ENCODE measurements at regions not wholly inside any gene's neighbourhood (a gene's known extent, or its start where the extent isn't known, plus 50 kb on each side); places are given as distances from the start of the nearest gene placed in this dataset.

DNA sequence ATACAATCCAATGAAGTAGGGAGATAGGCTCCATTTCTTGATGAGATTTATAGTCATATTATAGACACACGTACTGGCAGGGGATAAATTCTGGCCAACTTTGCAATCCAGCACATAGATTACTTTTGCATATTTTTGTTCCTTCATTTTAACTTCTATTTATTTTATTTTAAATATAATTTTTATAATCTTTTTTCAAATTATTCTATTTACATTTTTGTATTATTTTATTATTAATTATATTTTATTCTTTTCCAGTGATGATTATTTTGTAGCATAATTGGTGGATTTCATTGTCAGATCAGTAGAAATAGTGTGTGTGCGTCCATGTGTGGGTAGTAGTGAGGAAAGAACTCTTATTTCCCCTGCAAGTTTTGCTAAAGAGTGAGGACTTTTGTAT, 980.1 kb upstream of the TYRP1 start:
- TF ChIP-seq, protein P1, sequence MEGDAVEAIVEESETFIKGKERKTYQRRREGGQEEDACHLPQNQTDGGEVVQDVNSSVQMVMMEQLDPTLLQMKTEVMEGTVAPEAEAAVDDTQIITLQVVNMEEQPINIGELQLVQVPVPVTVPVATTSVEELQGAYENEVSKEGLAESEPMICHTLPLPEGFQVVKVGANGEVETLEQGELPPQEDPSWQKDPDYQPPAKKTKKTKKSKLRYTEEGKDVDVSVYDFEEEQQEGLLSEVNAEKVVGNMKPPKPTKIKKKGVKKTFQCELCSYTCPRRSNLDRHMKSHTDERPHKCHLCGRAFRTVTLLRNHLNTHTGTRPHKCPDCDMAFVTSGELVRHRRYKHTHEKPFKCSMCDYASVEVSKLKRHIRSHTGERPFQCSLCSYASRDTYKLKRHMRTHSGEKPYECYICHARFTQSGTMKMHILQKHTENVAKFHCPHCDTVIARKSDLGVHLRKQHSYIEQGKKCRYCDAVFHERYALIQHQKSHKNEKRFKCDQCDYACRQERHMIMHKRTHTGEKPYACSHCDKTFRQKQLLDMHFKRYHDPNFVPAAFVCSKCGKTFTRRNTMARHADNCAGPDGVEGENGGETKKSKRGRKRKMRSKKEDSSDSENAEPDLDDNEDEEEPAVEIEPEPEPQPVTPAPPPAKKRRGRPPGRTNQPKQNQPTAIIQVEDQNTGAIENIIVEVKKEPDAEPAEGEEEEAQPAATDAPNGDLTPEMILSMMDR (IDR thresholded peaks at IDR 0.05) = no peak
- no peak for TF ChIP-seq POLR2A (IDR thresholded peaks at IDR 0.05)
